Endothelial cell of umbilical vein (primary cell): ENCODE measurements at regions not wholly inside any gene's neighbourhood (a gene's known extent, or its start where the extent isn't known, plus 50 kb on each side); places are given as distances from the start of the nearest gene placed in this dataset.

ENCODE experiments used
- BruUV-seq: library from RNA; stranded (reverse); fragments of 400-500 nt; replicated peaks from 2 replicates; lab custom pipeline; 2021; lab: Mats Ljungman, UMichigan
- CTCF ChIA-PET: fragments of 300-600, 350-600 bp; sonication (Branson Sonifier 250); formaldehyde crosslinking; loops from one replicate; lab custom pipeline; 2021; ENCODE audit warnings: antibody characterized with exemption, inconsistent platforms; lab: Charles Lee
- POLR2A ChIA-PET: fragments of 300-600, 350-600 bp; sonication (Branson Sonifier 250); formaldehyde crosslinking; loops from one replicate; lab custom pipeline; 2021; ENCODE audit warnings: antibody characterized with exemption, inconsistent platforms; lab: Charles Lee
- DNase-seq: peaks from one replicate; pipeline ENCODE4 v3.0.0-alpha.2; 2011; ENCODE audit warnings: low read depth, low spot score
- FAIRE-seq: peaks from 2 replicates; lab custom pipeline; 2011; peaks lifted over from hg19 to GRCh38; lab: Jason Lieb, UNC
- H2AFZ ChIP-seq: 2 replicates; pipeline ENCODE4 v1.6.0; 2012; ENCODE audit warnings: low read depth, low read length, control low read depth, inconsistent platforms
- H3K27ac ChIP-seq: 2 replicates; pipeline ENCODE4 v1.5.1; 2011; ENCODE audit warnings: low read depth, mild to moderate bottlenecking, control low read depth, low read length, moderate library complexity; ENCODE audit not compliant: insufficient read depth
- H3K27me3 ChIP-seq, 2 experiments: 2 replicates each; pipeline versions ENCODE4 v1.6.0 to v1.6.1; 2011; ENCODE audit warnings: low read length in 2 of 2, mixed read lengths in 1 of 2; ENCODE audit not compliant: control insufficient read depth in 2 of 2, insufficient read depth in 2 of 2
- H3K36me3 ChIP-seq, 2 experiments: 2 replicates in 1 of 2; 3 replicates in 1 of 2; pipeline ENCODE4 v1.5.1; 2011; ENCODE audit warnings: low read length in 2 of 2, mild to moderate bottlenecking in 1 of 2, moderate library complexity in 1 of 2; ENCODE audit not compliant: control insufficient read depth in 2 of 2, insufficient read depth in 2 of 2; ENCODE audit errors: extremely low read depth in 1 of 2
- H3K4me1 ChIP-seq: 3 replicates; pipeline ENCODE4 v1.5.1; 2011; ENCODE audit warnings: mild to moderate bottlenecking, low read length; ENCODE audit not compliant: control insufficient read depth, insufficient read depth; ENCODE audit errors: extremely low read depth
- H3K4me2 ChIP-seq: 2 replicates; pipeline ENCODE4 v1.6.1; 2011; ENCODE audit warnings: low read length, control low read depth, mixed read lengths; ENCODE audit not compliant: insufficient read depth
- H3K4me3 ChIP-seq, 3 experiments: fragments of 200-600 bp in 1 of 3; sonication (generic), shearing (Covaris generic) in 1 of 3; replicated peaks in 1 of 3; 2 replicates each; pipeline ENCODE4 v1.5.1; 2011 to 2016; ENCODE audit warnings: control low read depth in 3 of 3, low read length in 3 of 3, mild to moderate bottlenecking in 2 of 3, inconsistent platforms in 1 of 3, low read depth in 1 of 3, moderate library complexity in 1 of 3; ENCODE audit not compliant: insufficient read depth in 1 of 3
- H3K79me2 ChIP-seq: 2 replicates; pipeline ENCODE4 v1.6.0; 2012; ENCODE audit warnings: low read length, inconsistent platforms; ENCODE audit not compliant: control insufficient read depth, insufficient read depth
- H3K9ac ChIP-seq: replicated peaks from 2 replicates; pipeline ENCODE3; 2011; ENCODE audit warnings: low read length, control low read depth; ENCODE audit not compliant: insufficient read depth; ENCODE audit errors: extremely low read depth
- H3K9me1 ChIP-seq: replicated peaks from 3 replicates; pipeline ENCODE4 v1.6.0; 2011; ENCODE audit warnings: mild to moderate bottlenecking, low read length; ENCODE audit not compliant: control insufficient read depth, insufficient read depth; ENCODE audit errors: extremely low read depth
- H3K9me3 ChIP-seq: replicated peaks from 2 replicates; pipeline ENCODE4 v1.5.1; 2012; ENCODE audit warnings: low read length, inconsistent platforms; ENCODE audit not compliant: control insufficient read depth, insufficient read depth
- H4K20me1 ChIP-seq: replicated peaks from 2 replicates; pipeline ENCODE3; 2011; ENCODE audit warnings: mild to moderate bottlenecking, low read length; ENCODE audit not compliant: control insufficient read depth, insufficient read depth; ENCODE audit errors: extremely low read depth
- CTCF ChIP-seq, 2 donors: IDR thresholded peaks; 1 replicate in 1 of 2; 2 replicates in 1 of 2; pipeline ENCODE4 v1.5.1; 2011; ENCODE audit warnings: low read length in 2 of 2, mild to moderate bottlenecking in 2 of 2, moderate library complexity in 2 of 2, control low read depth in 1 of 2, inconsistent platforms in 1 of 2, low read depth in 1 of 2; ENCODE audit not compliant: insufficient read depth in 1 of 2; ENCODE audit errors: extremely low read depth in 1 of 2
- EZH2 ChIP-seq: IDR thresholded peaks from 2 replicates; pipeline ENCODE4 v1.6.1; 2012; ENCODE audit warnings: borderline replicate concordance, low read depth, mild to moderate bottlenecking, moderate library complexity, low read length, inconsistent platforms; ENCODE audit not compliant: severe bottlenecking
- FOS ChIP-seq: IDR thresholded peaks from 2 replicates; pipeline ENCODE4 v1.6.1; 2011; ENCODE audit warnings: mild to moderate bottlenecking, low read length, moderate library complexity, borderline replicate concordance; ENCODE audit not compliant: insufficient read depth
- GATA2 ChIP-seq: IDR thresholded peaks from 2 replicates; pipeline ENCODE4 v1.7.0; 2011; ENCODE audit warnings: low read depth, mild to moderate bottlenecking, moderate library complexity, mixed read lengths, low read length; ENCODE audit not compliant: insufficient read length, insufficient read depth
- JUN ChIP-seq: IDR thresholded peaks from 2 replicates; pipeline ENCODE4 v1.6.1; 2011; ENCODE audit warnings: borderline replicate concordance, low read depth; ENCODE audit not compliant: insufficient read length, insufficient read depth
- MAX ChIP-seq: IDR thresholded peaks from 2 replicates; pipeline ENCODE4 v1.6.1; 2011; ENCODE audit not compliant: insufficient read depth, insufficient read length
- MYC ChIP-seq: IDR thresholded peaks from one replicate; pipeline ENCODE4 v1.6.1; 2011; ENCODE audit warnings: mild to moderate bottlenecking, low read depth, low read length
- POLR2A ChIP-seq: IDR thresholded peaks from 2 replicates; pipeline ENCODE4 v1.6.1; 2012; ENCODE audit warnings: low read depth, mild to moderate bottlenecking, control low read depth, low read length
- POLR2AphosphoS5 ChIP-seq: IDR thresholded peaks from 2 replicates; pipeline ENCODE4 v1.6.1; 2012; ENCODE audit warnings: low read depth, mild to moderate bottlenecking, control low read depth, low read length, moderate library complexity; ENCODE audit not compliant: insufficient read depth
- dilution Hi-C: fragments of 300-500 bp; cut with MboI; formaldehyde crosslinking; loops from one replicate; pipeline ENCODE4 v1.15.0; 2019; ENCODE audit warnings: low sequenced_read_pairs; ENCODE audit not compliant: extremely low pct_ligation_motif_present
- intact Hi-C: fragments of 100-400 bp; cut with micrococcal nuclease; formaldehyde crosslinking; loops from one replicate; pipeline ENCODE4 v1.10.0; 2022

- Histone ChIP-seq H3K79me2 (no peaks in the 10 kb centered on the region), H3K9me1 (no peaks in the 10 kb centered on the region)
These were observed 63.7 kb upstream of the GSC start for GRCh38 chr14:94833633-94834032.

GRCh38 chr14:94831085-94831484 lies 61.2 kb upstream of the GSC start:
- no peaks in the 10 kb centered on the region for H3K9me3 ChIP-seq
- no TSS peak for BruUV-seq
- H3K4me1 ChIP-seq: no peaks in the 10 kb centered on the region
- dilution Hi-C loops: no loop called here
- H3K27me3 ChIP-seq: no peaks in the 10 kb centered on the region
- H4K20me1 ChIP-seq: no peaks in the 10 kb centered on the region
- H3K27ac ChIP-seq: no peak overlapping the region
- intact Hi-C loops: no loop called here
- ChIA-PET POLR2A (no interaction called here), CTCF (no interaction called here)
- H2AFZ ChIP-seq: no peak overlapping the region
- FAIRE-seq: no peak
- TF ChIP-seq CTCF (IDR thresholded peaks at IDR 0.05; ENCODE audit: extremely low read depth in 1 of 2, insufficient read depth in 1 of 2, low read depth in 1 of 2, low read length in 2 of 2) (no peak), MAX (no peak), JUN (no peak), EZH2 (no peak), FOS (no peak), POLR2A (no peak), POLR2AphosphoS5 (no peak), GATA2 (no peak), MYC (no peak)
- no peak overlapping the region for H3K9ac ChIP-seq
- H3K9me1 ChIP-seq: no peaks in the 10 kb centered on the region
- H3K36me3 ChIP-seq: no peaks in the 10 kb centered on the region
- no peak for DNase-seq
- no peaks in the 10 kb centered on the region for H3K79me2 ChIP-seq
- H3K4me2 ChIP-seq: no peak overlapping the region
- no peak overlapping the region for H3K4me3 ChIP-seq

More at GRCh38 chr14:94833633-94834032, 63.7 kb upstream of the GSC start:
- Histone ChIP-seq H3K36me3 (no peaks in the 10 kb centered on the region), H3K4me1 (no peaks in the 10 kb centered on the region), H3K9me3 (no peaks in the 10 kb centered on the region), H3K4me2 (no peak overlapping the region), H3K27me3 (no peaks in the 10 kb centered on the region), H3K9ac (no peak overlapping the region), H4K20me1 (no peaks in the 10 kb centered on the region), H2AFZ (no peak overlapping the region), H3K27ac (no peak overlapping the region), H3K4me3 (no peak overlapping the region)
- dilution Hi-C loops: no loop called here
- CTCF ChIA-PET: no interaction called here
- intact Hi-C loops: no loop called here
- TF ChIP-seq FOS: no peak
- TF ChIP-seq POLR2AphosphoS5: no peak
- no peak for TF ChIP-seq MYC
- no TSS peak for BruUV-seq
- no peak for FAIRE-seq
- POLR2A ChIA-PET: no interaction called here
- DNase-seq: no peak
